H1 (cell line): ENCODE measurements at regions not wholly inside any gene's neighbourhood (a gene's known extent, or its start where the extent isn't known, plus 50 kb on each side); places are given as distances from the start of the nearest gene placed in this dataset.

ENCODE experiments used
- CTCF ChIA-PET: fragments of 300-600 bp; sonication (Branson Sonifier 250); formaldehyde crosslinking; loops from one replicate; lab custom pipeline; 2021; ENCODE audit not compliant: partially characterized antibody; lab: Charles Lee
- POLR2A ChIA-PET: fragments of 300-600 bp; sonication (Branson Sonifier 250); formaldehyde crosslinking; loops from one replicate; lab custom pipeline; 2021; ENCODE audit warnings: inconsistent platforms; ENCODE audit not compliant: partially characterized antibody; lab: Charles Lee
- DNase-seq, 2 experiments: peaks; one replicate each; pipeline versions ENCODE4 v3.0.0 to v3.0.0-alpha.2; 2010 to 2022; ENCODE audit warnings: low spot score in 2 of 2, low read depth in 1 of 2, mixed read lengths in 1 of 2
- FAIRE-seq: peaks from 2 replicates; lab custom pipeline; 2011; peaks lifted over from hg19 to GRCh38; lab: Jason Lieb, UNC
- H2AFZ ChIP-seq: 2 replicates; pipeline ENCODE4 v1.8.1; 2012; ENCODE audit warnings: low read length, inconsistent platforms
- H2AK5ac ChIP-seq: 2 replicates; pipeline ENCODE4 v1.6.1; 2013; ENCODE audit warnings: low read depth, low read length
- H2BK120ac ChIP-seq: replicated peaks from 2 replicates; pipeline ENCODE3; 2013; ENCODE audit warnings: low read depth, low read length, inconsistent platforms
- H2BK12ac ChIP-seq: 2 replicates; pipeline ENCODE4 v1.6.1; 2013; ENCODE audit warnings: low read depth, low read length
- H2BK15ac ChIP-seq: 2 replicates; pipeline ENCODE4 v1.6.1; 2013; ENCODE audit warnings: low read length
- H2BK20ac ChIP-seq: 2 replicates; pipeline ENCODE4 v1.6.1; 2013; ENCODE audit warnings: low read length
- H2BK5ac ChIP-seq: 2 replicates; pipeline ENCODE4 v1.6.1; 2013; ENCODE audit warnings: low read depth, low read length
- H3K14ac ChIP-seq: 2 replicates; pipeline ENCODE4 v1.6.1; 2013; ENCODE audit warnings: inconsistent platforms; ENCODE audit not compliant: insufficient read length
- H3K18ac ChIP-seq: 2 replicates; pipeline ENCODE4 v1.6.1; 2013; ENCODE audit warnings: low read length; ENCODE audit errors: extremely low read depth
- H3K23ac ChIP-seq: 2 replicates; pipeline ENCODE4 v1.6.1; 2013; ENCODE audit warnings: inconsistent platforms; ENCODE audit not compliant: insufficient read length
- H3K23me2 ChIP-seq: 2 replicates; pipeline ENCODE4 v1.6.1; 2013; ENCODE audit warnings: low read depth, low read length
- H3K27ac ChIP-seq: 2 replicates; pipeline ENCODE4 v1.6.1; 2011; ENCODE audit warnings: low read depth, low read length, inconsistent platforms
- H3K27me3 ChIP-seq, 4 experiments: replicated peaks in 1 of 4; 1 replicate in 1 of 4; 2 replicates in 3 of 4; pipeline versions ENCODE4 v1.6.1 to v1.8.1; 2011 to 2013; ENCODE audit warnings: low read length in 3 of 4, mild to moderate bottlenecking in 3 of 4, inconsistent platforms in 2 of 4, mixed read lengths in 2 of 4, moderate library complexity in 1 of 4; ENCODE audit not compliant: control insufficient read depth in 3 of 4, insufficient read depth in 3 of 4; ENCODE audit errors: extremely low read depth in 1 of 4
- H3K36me3 ChIP-seq, 4 experiments: 2 replicates each; pipeline versions ENCODE4 v1.6.1 to v1.8.1; 2011 to 2013; ENCODE audit warnings: mild to moderate bottlenecking in 4 of 4, low read length in 3 of 4, moderate library complexity in 2 of 4, control low read depth in 1 of 4, inconsistent platforms in 1 of 4; ENCODE audit not compliant: insufficient read depth in 4 of 4, control insufficient read depth in 2 of 4
- H3K4ac ChIP-seq: replicated peaks from 2 replicates; pipeline ENCODE3; 2013; ENCODE audit warnings: low read length, low read depth, mixed read lengths, inconsistent platforms; ENCODE audit not compliant: insufficient read length
- H3K4me1 ChIP-seq, 4 experiments: replicated peaks in 1 of 4; 1 replicate in 1 of 4; 2 replicates in 3 of 4; pipeline versions ENCODE4 v1.6.1 to v1.8.1; 2011 to 2013; ENCODE audit warnings: low read length in 3 of 4, inconsistent platforms in 2 of 4, mixed read lengths in 1 of 4; ENCODE audit not compliant: insufficient read depth in 4 of 4, control insufficient read depth in 3 of 4
- H3K4me2 ChIP-seq, 2 experiments: 2 replicates each; pipeline versions ENCODE4 v1.6.1 to v1.8.1; 2011 to 2013; ENCODE audit warnings: low read depth in 2 of 2, low read length in 2 of 2, control low read depth in 1 of 2, inconsistent platforms in 1 of 2, mild to moderate bottlenecking in 1 of 2; ENCODE audit not compliant: insufficient read depth in 1 of 2
- H3K4me3 ChIP-seq, 4 experiments: fragments of 200-600, 300-600 bp in 1 of 4; sonication (generic), shearing (Covaris generic), sonication (Bioruptor Twin) in 1 of 4; 2 replicates each; pipeline versions ENCODE4 v1.5.1 to v1.8.1; 2011 to 2016; ENCODE audit warnings: low read length in 4 of 4, low read depth in 3 of 4, control low read depth in 2 of 4, inconsistent platforms in 2 of 4, mild to moderate bottlenecking in 2 of 4, mixed read lengths in 1 of 4, moderate library complexity in 1 of 4; ENCODE audit not compliant: insufficient read depth in 2 of 4; ENCODE audit errors: extremely low read depth in 1 of 4
- H3K56ac ChIP-seq: replicated peaks from 2 replicates; pipeline ENCODE3; 2013; ENCODE audit warnings: low read depth, mild to moderate bottlenecking, mixed read lengths, low read length, inconsistent platforms; ENCODE audit not compliant: insufficient read length
- H3K79me1 ChIP-seq: 2 replicates; pipeline ENCODE4 v1.6.1; 2013; ENCODE audit warnings: low read depth, low read length, control low read depth
- H3K79me2 ChIP-seq, 2 experiments: 2 replicates each; pipeline versions ENCODE4 v1.6.1 to v1.8.1; 2012 to 2013; ENCODE audit warnings: low read length in 2 of 2, mild to moderate bottlenecking in 2 of 2, inconsistent platforms in 1 of 2; ENCODE audit not compliant: insufficient read depth in 2 of 2, control insufficient read depth in 1 of 2
- H3K9ac ChIP-seq, 4 experiments: replicated peaks in 1 of 4; 1 replicate in 1 of 4; 2 replicates in 3 of 4; pipeline versions ENCODE4 v1.6.1 to v1.8.1; 2011 to 2013; ENCODE audit warnings: low read depth in 3 of 4, low read length in 3 of 4, control low read depth in 2 of 4, mild to moderate bottlenecking in 2 of 4, moderate library complexity in 2 of 4, inconsistent platforms in 1 of 4; ENCODE audit errors: extremely low read depth in 1 of 4
- H3K9me3 ChIP-seq, 2 experiments: 2 replicates each; pipeline versions ENCODE4 v1.6.1 to v1.8.1; 2012 to 2013; ENCODE audit warnings: mild to moderate bottlenecking in 2 of 2, moderate library complexity in 2 of 2, control low read depth in 1 of 2, inconsistent platforms in 1 of 2, low read depth in 1 of 2, low read length in 1 of 2, mixed read lengths in 1 of 2; ENCODE audit not compliant: insufficient read depth in 2 of 2
- H4K20me1 ChIP-seq, 2 experiments: replicated peaks in 1 of 2; 2 replicates each; pipeline versions ENCODE3 to v1.8.1; 2011 to 2013; ENCODE audit warnings: inconsistent platforms in 2 of 2, low read length in 2 of 2, mild to moderate bottlenecking in 1 of 2; ENCODE audit not compliant: insufficient read depth in 2 of 2, control insufficient read depth in 1 of 2
- H4K5ac ChIP-seq: 2 replicates; pipeline ENCODE4 v1.6.1; 2013; ENCODE audit warnings: low read length, low read depth, mixed read lengths, inconsistent platforms; ENCODE audit not compliant: insufficient read length
- H4K8ac ChIP-seq: 2 replicates; pipeline ENCODE4 v1.8.0; 2013; ENCODE audit warnings: mild to moderate bottlenecking, moderate library complexity, low read length, inconsistent platforms; ENCODE audit not compliant: insufficient read depth; ENCODE audit errors: extremely low read depth
- H4K91ac ChIP-seq: replicated peaks from 2 replicates; pipeline ENCODE3; 2013; ENCODE audit warnings: low read length, mixed read lengths, inconsistent platforms; ENCODE audit not compliant: insufficient read length
- CHD2 ChIP-seq: IDR thresholded peaks from 2 replicates; pipeline ENCODE4 v1.6.1; 2012; ENCODE audit warnings: low read length, improper control_type of control experiment
- EGR1 ChIP-seq: IDR thresholded peaks from 2 replicates; pipeline ENCODE4 v1.6.1; 2011; ENCODE audit warnings: low read depth, low read length, borderline replicate concordance
- RAD21 ChIP-seq, 2 experiments: IDR thresholded peaks in 1 of 2; conservative IDR thresholded peaks in 1 of 2; 2 replicates each; pipeline ENCODE4 v1.6.1; 2011; ENCODE audit warnings: low read depth in 2 of 2, low read length in 2 of 2, improper control_type of control experiment in 1 of 2, inconsistent platforms in 1 of 2, mild to moderate bottlenecking in 1 of 2, moderate library complexity in 1 of 2
- RXRA ChIP-seq: IDR thresholded peaks from 2 replicates; pipeline ENCODE4 v1.6.1; 2011; ENCODE audit warnings: low read depth, mild to moderate bottlenecking, low read length, moderate library complexity; ENCODE audit not compliant: insufficient read depth
- SUZ12 ChIP-seq: fragments of 200-600 bp; sonication (generic); IDR thresholded peaks from 2 replicates; pipeline ENCODE4 v1.6.1; 2012; ENCODE audit warnings: mild to moderate bottlenecking, inconsistent platforms, low read length, moderate library complexity, mixed read lengths
- WGBS, 2 experiments: shearing (Covaris generic) in 1 of 2; methylation state at CpG; one replicate each; pipeline versions ENCODE4 v1.1.6 to v1.1.7; 2013 to 2015; ENCODE audit warnings: low lambda C conversion rate in 2 of 2, mixed read lengths in 2 of 2, inconsistent platforms in 1 of 2, low coverage in 1 of 2, missing lambda C conversion rate in 1 of 2; ENCODE audit not compliant: insufficient replicate concordance in 2 of 2, insufficient coverage in 1 of 2, insufficient read length in 1 of 2; ENCODE audit errors: extremely low coverage in 1 of 2, missing lambda C conversion rate in 1 of 2; 5-methylcytosine and 5-hydroxymethylcytosine counted together
- TF ChIP-seq, protein P1 (sequence below): IDR thresholded peaks from 2 replicates; pipeline ENCODE4 v1.6.1; 2011; ENCODE audit warnings: low read depth, mild to moderate bottlenecking, low read length; ENCODE audit not compliant: insufficient read depth

DNA sequence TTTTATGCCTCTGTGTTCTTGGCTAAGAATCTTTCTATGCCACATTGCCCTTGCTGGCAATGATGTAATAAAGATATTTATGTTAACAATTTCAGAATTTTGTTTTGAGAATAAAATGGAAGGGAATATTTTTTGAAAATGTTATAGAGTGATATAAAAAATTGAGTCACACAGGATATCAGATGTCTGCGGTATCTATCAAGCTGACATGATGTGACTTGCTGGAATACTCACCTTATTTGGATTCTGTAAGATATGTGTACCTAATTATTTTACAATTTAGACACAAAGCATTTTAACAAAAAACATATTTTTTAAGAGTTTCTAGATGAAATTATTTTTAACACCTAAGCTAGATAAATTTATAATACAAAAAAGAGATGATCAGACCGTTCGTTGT, 660.0 kb upstream of the B3GALT2 start:
- H3K9ac ChIP-seq: no peak overlapping the region
- H2AFZ ChIP-seq: no peak overlapping the region
- DNase-seq: no peak
- H3K79me2 ChIP-seq: no peaks in the 10 kb centered on the region
- no peak overlapping the region for H3K4me2 ChIP-seq
- H3K4ac ChIP-seq: no peak overlapping the region
- H3K23me2 ChIP-seq: no peaks in the 10 kb centered on the region
- H3K79me1 ChIP-seq: no peaks in the 10 kb centered on the region
- H3K18ac ChIP-seq: no peak overlapping the region
- no peaks in the 10 kb centered on the region for H3K36me3 ChIP-seq
- no peak overlapping the region for H4K5ac ChIP-seq
- no peaks in the 10 kb centered on the region for H3K4me1 ChIP-seq
- no peak overlapping the region for H2AK5ac ChIP-seq
- TF ChIP-seq SUZ12 (no peak), RAD21 (IDR thresholded peaks at IDR 0.05 in 1 of 2, conservative IDR thresholded peaks at IDR 0.05 in 1 of 2; ENCODE audit: low read depth in 2 of 2, low read length in 2 of 2) (no peak), RXRA (no peak), CHD2 (no peak), EGR1 (no peak)
- TF ChIP-seq, protein P1, sequence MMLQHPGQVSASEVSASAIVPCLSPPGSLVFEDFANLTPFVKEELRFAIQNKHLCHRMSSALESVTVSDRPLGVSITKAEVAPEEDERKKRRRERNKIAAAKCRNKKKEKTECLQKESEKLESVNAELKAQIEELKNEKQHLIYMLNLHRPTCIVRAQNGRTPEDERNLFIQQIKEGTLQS: no peak
- H3K27ac ChIP-seq: no peak overlapping the region
- no peak overlapping the region for H3K4me3 ChIP-seq
- no peak overlapping the region for H2BK20ac ChIP-seq
- H3K56ac ChIP-seq: no peak overlapping the region
- ChIA-PET POLR2A (no interaction called here), CTCF (interaction anchor here (0.7 kb wide), 1 partner anchor 9 kb away, joined by 3 read pairs; no protein-coding TSS in a partner anchor)
- no peak overlapping the region for H2BK15ac ChIP-seq
- H3K27me3 ChIP-seq: no peaks in the 10 kb centered on the region
- no peaks in the 10 kb centered on the region for H3K9me3 ChIP-seq
- no peaks in the 10 kb centered on the region for H4K20me1 ChIP-seq
- no peak overlapping the region for H4K8ac ChIP-seq
- H4K91ac ChIP-seq: no peak overlapping the region
- 74% methylated on average over 3 of the region's 3 CpGs; no CpG with 5 or more reads in 1 of the 2 experiments for WGBS, 2 experiments
- H2BK120ac ChIP-seq: no peak overlapping the region
- H3K14ac ChIP-seq: no peak overlapping the region
- H3K23ac ChIP-seq: no peak overlapping the region
- no peak for FAIRE-seq
- H2BK5ac ChIP-seq: no peak overlapping the region
- no peak overlapping the region for H2BK12ac ChIP-seq
